ENCODE measurements at regions not wholly inside any gene's neighbourhood (a gene's known extent, or its start where the extent isn't known, plus 50 kb on each side); places are given as distances from the start of the nearest gene placed in this dataset.

GRCh38 chr5:108642170-108642906 is 105.4 kb upstream of the FER start:
- H3K79me2 ChIP-seq (ENCODE audit: control insufficient read depth, low read length): no peaks in the 10 kb centered on the region
- H3K9me2 ChIP-seq (replicated peaks; ENCODE audit: control insufficient read depth, low read length): no peaks in the 10 kb centered on the region
- H3K4me3 ChIP-seq (ENCODE audit: low read length): peak overlapping the region; percentile 40; the same call in 1 of the 2 replicates
- peaks cover 10% of the 10 kb centered on the region for H3K4me1 ChIP-seq (ENCODE audit: control insufficient read depth, low read length)
- 0 out of 2 replicates have a peak, but pooled peaks cover 3% of the 10 kb centered on the region for H3K27me3 ChIP-seq (ENCODE audit: control insufficient read depth, low read length)
- H3K27ac ChIP-seq (ENCODE audit: low read depth, low read length): no peak overlapping the region
- H4K20me1 ChIP-seq (ENCODE audit: control insufficient read depth, insufficient read depth, low read depth, low read length): no peaks in the 10 kb centered on the region
- TF ChIP-seq CTCF (IDR thresholded peaks at IDR 0.05; ENCODE audit: low read depth, low read length, poor library complexity, severe bottlenecking) (peak; percentile 84), EZH2phosphoT487 (IDR thresholded peaks at IDR 0.05; ENCODE audit: borderline replicate concordance, low read length) (no peak)
- no peaks in the 10 kb centered on the region for H3K9me3 ChIP-seq (ENCODE audit: control insufficient read depth, insufficient read depth, low read length)
- no peaks in the 10 kb centered on the region for H3K36me3 ChIP-seq (ENCODE audit: control insufficient read depth, low read length)
- H3K4me2 ChIP-seq (ENCODE audit: low read length): peak overlapping the region; percentile 58
- no peaks in the 10 kb centered on the region for H3F3A ChIP-seq (ENCODE audit: control insufficient read depth, insufficient read depth)

- H3K27ac ChIP-seq (ENCODE audit: low read depth, low read length): no peak overlapping the region
Measured at GRCh38 chr5:108641596-108641995, 106.1 kb upstream of the FER start.

GRCh38 chr5:108639366-108639765 is 108.3 kb upstream of the FER start:
- Histone ChIP-seq H3K4me3 (ENCODE audit: low read length) (no peak overlapping the region), H4K20me1 (ENCODE audit: control insufficient read depth, insufficient read depth, low read depth, low read length) (no peaks in the 10 kb centered on the region), H3K9me2 (replicated peaks; ENCODE audit: control insufficient read depth, low read length) (no peaks in the 10 kb centered on the region), H3K27me3 (ENCODE audit: control insufficient read depth, low read length) (0 out of 2 replicates have a peak, but pooled peaks cover 5% of the 10 kb centered on the region), H3K4me2 (ENCODE audit: low read length) (no peak overlapping the region), H3K79me2 (ENCODE audit: control insufficient read depth, low read length) (no peaks in the 10 kb centered on the region), H3K9me3 (ENCODE audit: control insufficient read depth, insufficient read depth, low read length) (no peaks in the 10 kb centered on the region), H3K27ac (ENCODE audit: low read depth, low read length) (no peak overlapping the region), H3K36me3 (ENCODE audit: control insufficient read depth, low read length) (no peaks in the 10 kb centered on the region), H3K4me1 (ENCODE audit: control insufficient read depth, low read length) (peaks cover 10% of the 10 kb centered on the region), H3F3A (ENCODE audit: control insufficient read depth, insufficient read depth) (no peaks in the 10 kb centered on the region)
- TF ChIP-seq CTCF (IDR thresholded peaks at IDR 0.05; ENCODE audit: low read depth, low read length, poor library complexity, severe bottlenecking) (no peak), EZH2phosphoT487 (IDR thresholded peaks at IDR 0.05; ENCODE audit: borderline replicate concordance, low read length) (no peak)

More at GRCh38 chr5:108641596-108641995, 106.1 kb upstream of the FER start:
- no peaks in the 10 kb centered on the region for H3K9me2 ChIP-seq (replicated peaks; ENCODE audit: control insufficient read depth, low read length)
- no peaks in the 10 kb centered on the region for H3K79me2 ChIP-seq (ENCODE audit: control insufficient read depth, low read length)
- H3F3A ChIP-seq (ENCODE audit: control insufficient read depth, insufficient read depth): no peaks in the 10 kb centered on the region
- 0 out of 2 replicates have a peak, but pooled peaks cover 3% of the 10 kb centered on the region for H3K27me3 ChIP-seq (ENCODE audit: control insufficient read depth, low read length)
- H4K20me1 ChIP-seq (ENCODE audit: control insufficient read depth, insufficient read depth, low read depth, low read length): no peaks in the 10 kb centered on the region
- H3K4me3 ChIP-seq (ENCODE audit: low read length): no peak overlapping the region
- no peak for TF ChIP-seq EZH2phosphoT487 (IDR thresholded peaks at IDR 0.05; ENCODE audit: borderline replicate concordance, low read length)
- no peak for TF ChIP-seq CTCF (IDR thresholded peaks at IDR 0.05; ENCODE audit: low read depth, low read length, poor library complexity, severe bottlenecking)
- H3K36me3 ChIP-seq (ENCODE audit: control insufficient read depth, low read length): no peaks in the 10 kb centered on the region
- H3K9me3 ChIP-seq (ENCODE audit: control insufficient read depth, insufficient read depth, low read length): no peaks in the 10 kb centered on the region
- peak overlapping the region; percentile 58 for H3K4me2 ChIP-seq (ENCODE audit: low read length)
- peaks cover 10% of the 10 kb centered on the region for H3K4me1 ChIP-seq (ENCODE audit: control insufficient read depth, low read length)

Data from DOHH2 (cell line).